AG10803 (cell line): ENCODE measurements at regions not wholly inside any gene's neighbourhood (a gene's known extent, or its start where the extent isn't known, plus 50 kb on each side); places are given as distances from the start of the nearest gene placed in this dataset.
"Not testable (repeated sequence)": the region's sequence is repeated elsewhere in the genome, so short reads cannot be mapped to it uniquely, and the experiment has no call there.

Experiments used
- DNase-seq: peaks from one replicate; pipeline ENCODE4 v3.0.0; 2010; ENCODE audit warnings: low read depth
- H3K4me3 ChIP-seq: 2 replicates; pipeline ENCODE4 v1.5.1; 2011; ENCODE audit warnings: mild to moderate bottlenecking, low read length, control low read depth
- CTCF ChIP-seq: conservative IDR thresholded peaks from 2 replicates; pipeline ENCODE4 v1.5.1; 2011; ENCODE audit warnings: mild to moderate bottlenecking, low read length, control low read depth, inconsistent platforms

GRCh38 chr3:63719796-63720445 is 67.4 kb downstream of the SNTN start:
- TF ChIP-seq CTCF: no peak
- no peak overlapping the region for H3K4me3 ChIP-seq

GRCh38 chr3:63720951-63721350 is 68.5 kb downstream of the SNTN start:
- H3K4me3 ChIP-seq: not testable (repeated sequence)
- DNase-seq: peak; percentile 65

More at GRCh38 chr3:63719796-63720445, 67.4 kb downstream of the SNTN start:
- DNase-seq: no peak

GRCh38 chr3:63724987-63725386 is 72.5 kb downstream of the SNTN start:
- no peak for TF ChIP-seq CTCF
- DNase-seq: peak; percentile 91
- H3K4me3 ChIP-seq: no peak overlapping the region

- DNase-seq: peak; percentile 12
- no peak overlapping the region for H3K4me3 ChIP-seq
- TF ChIP-seq CTCF: no peak
Measured at GRCh38 chr3:63726656-63727055, 74.2 kb downstream of the SNTN start.

- DNase-seq: peak; percentile 48
- no peak for TF ChIP-seq CTCF
- no peak overlapping the region for H3K4me3 ChIP-seq
Measured at GRCh38 chr3:63727233-63727632, 74.8 kb downstream of the SNTN start.

- DNase-seq: no peak
- no peak for TF ChIP-seq CTCF
- no peak overlapping the region for H3K4me3 ChIP-seq
Measured at GRCh38 chr3:63731866-63732265, 79.4 kb downstream of the SNTN start.

- not testable (repeated sequence) for DNase-seq, H3K4me3 ChIP-seq
Measured at GRCh38 chr3:63733278-63733677, 80.8 kb downstream of the SNTN start.

- H3K4me3 ChIP-seq, DNase-seq: not testable (repeated sequence)
Measured at GRCh38 chr3:63734632-63735031, 82.2 kb downstream of the SNTN start.

GRCh38 chr3:63736757-63737156 is 82.3 kb upstream of the C3orf49 start:
- H3K4me3 ChIP-seq, DNase-seq: not testable (repeated sequence)

- DNase-seq: not testable (repeated sequence)
Measured at GRCh38 chr3:63738577-63738976, 80.5 kb upstream of the C3orf49 start.

More at GRCh38 chr3:63738577-63738976, 80.5 kb upstream of the C3orf49 start:
- not testable (repeated sequence) for H3K4me3 ChIP-seq
